ENCODE measurements at regions not wholly inside any gene's neighbourhood (a gene's known extent, or its start where the extent isn't known, plus 50 kb on each side); places are given as distances from the start of the nearest gene placed in this dataset.
A peak's percentile ranks its signal among the peaks of the same experiment; 100 is the strongest.
"Not testable (repeated sequence)": the region's sequence is repeated elsewhere in the genome, so short reads cannot be mapped to it uniquely, and the experiment has no call there.

- Histone ChIP-seq H3K4me1 (ENCODE audit: insufficient read depth) (no peaks in the 10 kb centered on the region), H3K4me3 (ENCODE audit: low read depth, low read length) (no peak overlapping the region), H3K27ac (ENCODE audit: low read depth) (no peak overlapping the region), H3K36me3 (ENCODE audit: insufficient read depth) (no peaks in the 10 kb centered on the region)
- no peak for DNase-seq (ENCODE audit: extremely low spot score)
- 89% methylated on average over 12 of the region's 12 CpGs for WGBS
Observed at GRCh38 chr18:76710646-76711520, 111.5 kb upstream of the ZNF236 start.

- DNase-seq (ENCODE audit: extremely low spot score) = no peak
- H3K4me1 ChIP-seq (ENCODE audit: insufficient read depth) = no peaks in the 10 kb centered on the region
- H3K27ac ChIP-seq (ENCODE audit: low read depth) = no peak overlapping the region
- no peaks in the 10 kb centered on the region for H3K36me3 ChIP-seq (ENCODE audit: insufficient read depth)
- no peak overlapping the region for H3K4me3 ChIP-seq (ENCODE audit: low read depth, low read length)
- 39% methylated on average over 29 of the region's 29 CpGs for WGBS
Observed at GRCh38 chr18:76709659-76710645, 112.4 kb upstream of the ZNF236 start.

- 96% methylated on average over 25 of the region's 25 CpGs for WGBS
- Histone ChIP-seq H3K27ac (ENCODE audit: low read depth) (no peak overlapping the region), H3K4me3 (ENCODE audit: low read depth, low read length) (no peak overlapping the region), H3K36me3 (ENCODE audit: insufficient read depth) (no peaks in the 10 kb centered on the region), H3K4me1 (ENCODE audit: insufficient read depth) (no peaks in the 10 kb centered on the region)
- DNase-seq (ENCODE audit: extremely low spot score) = no peak
Observed at GRCh38 chr18:76708722-76709353, 113.5 kb upstream of the ZNF236 start.

GRCh38 chr18:76708071-76708721, 114.2 kb upstream of the ZNF236 start:
- Histone ChIP-seq H3K27ac (ENCODE audit: low read depth) (no peak overlapping the region), H3K4me3 (ENCODE audit: low read depth, low read length) (no peak overlapping the region), H3K4me1 (ENCODE audit: insufficient read depth) (no peaks in the 10 kb centered on the region), H3K36me3 (ENCODE audit: insufficient read depth) (no peaks in the 10 kb centered on the region)
- DNase-seq (ENCODE audit: extremely low spot score) = no peak
- 86% methylated on average over 28 of the region's 28 CpGs for WGBS

- no peaks in the 10 kb centered on the region for H3K36me3 ChIP-seq (ENCODE audit: insufficient read depth)
- H3K4me3 ChIP-seq (ENCODE audit: low read depth, low read length) = no peak overlapping the region
- 69% methylated on average over 7 of the region's 7 CpGs for WGBS
- H3K4me1 ChIP-seq (ENCODE audit: insufficient read depth) = no peaks in the 10 kb centered on the region
- no peak for DNase-seq (ENCODE audit: extremely low spot score)
- H3K27ac ChIP-seq (ENCODE audit: low read depth) = no peak overlapping the region
Observed at GRCh38 chr18:76707534-76707933, 114.8 kb upstream of the ZNF236 start.

GRCh38 chr18:76704589-76704988, 117.8 kb upstream of the ZNF236 start:
- H3K27ac ChIP-seq (ENCODE audit: low read depth); H3K4me3 ChIP-seq (ENCODE audit: low read depth, low read length); H3K4me1 ChIP-seq (ENCODE audit: insufficient read depth); H3K36me3 ChIP-seq (ENCODE audit: insufficient read depth); DNase-seq (ENCODE audit: extremely low spot score): not testable (repeated sequence)
- WGBS = 94% methylated on average over 4 of the region's 4 CpGs

- WGBS = 82% methylated on average over 11 of the region's 11 CpGs
- Histone ChIP-seq H3K4me3 (ENCODE audit: low read depth, low read length) (no peak overlapping the region), H3K4me1 (ENCODE audit: insufficient read depth) (no peaks in the 10 kb centered on the region), H3K36me3 (ENCODE audit: insufficient read depth) (no peaks in the 10 kb centered on the region), H3K27ac (ENCODE audit: low read depth) (no peak overlapping the region)
- no peak for DNase-seq (ENCODE audit: extremely low spot score)
Observed at GRCh38 chr18:76699923-76700322, 122.4 kb upstream of the ZNF236 start.

- DNase-seq (ENCODE audit: extremely low spot score) = peak; percentile 32
- Histone ChIP-seq H3K36me3 (ENCODE audit: insufficient read depth) (no peaks in the 10 kb centered on the region), H3K4me3 (ENCODE audit: low read depth, low read length) (no peak overlapping the region), H3K4me1 (ENCODE audit: insufficient read depth) (no peaks in the 10 kb centered on the region), H3K27ac (ENCODE audit: low read depth) (no peak overlapping the region)
- 12% methylated on average over 13 of the region's 13 CpGs for WGBS
Observed at GRCh38 chr18:76697441-76697901, 124.9 kb upstream of the ZNF236 start.

- Histone ChIP-seq H3K27ac (ENCODE audit: low read depth) (no peak overlapping the region), H3K4me1 (ENCODE audit: insufficient read depth) (no peaks in the 10 kb centered on the region), H3K4me3 (ENCODE audit: low read depth, low read length) (no peak overlapping the region), H3K36me3 (ENCODE audit: insufficient read depth) (no peaks in the 10 kb centered on the region)
- no peak for DNase-seq (ENCODE audit: extremely low spot score)
- WGBS = 47% methylated on average over 7 of the region's 7 CpGs
Observed at GRCh38 chr18:76691800-76692199, 130.6 kb upstream of the ZNF236 start.

GRCh38 chr18:76689646-76690264, 132.6 kb upstream of the ZNF236 start:
- no peak for DNase-seq (ENCODE audit: extremely low spot score)
- no peaks in the 10 kb centered on the region for H3K36me3 ChIP-seq (ENCODE audit: insufficient read depth)
- H3K27ac ChIP-seq (ENCODE audit: low read depth) = no peak overlapping the region
- no peak overlapping the region for H3K4me3 ChIP-seq (ENCODE audit: low read depth, low read length)
- no peaks in the 10 kb centered on the region for H3K4me1 ChIP-seq (ENCODE audit: insufficient read depth)
- WGBS = 70% methylated on average over 7 of the region's 7 CpGs

GRCh38 chr18:76688724-76689472, 133.5 kb upstream of the ZNF236 start:
- WGBS = 72% methylated on average over 15 of the region's 15 CpGs
- DNase-seq (ENCODE audit: extremely low spot score) = no peak
- Histone ChIP-seq H3K27ac (ENCODE audit: low read depth) (no peak overlapping the region), H3K36me3 (ENCODE audit: insufficient read depth) (no peaks in the 10 kb centered on the region), H3K4me1 (ENCODE audit: insufficient read depth) (no peaks in the 10 kb centered on the region), H3K4me3 (ENCODE audit: low read depth, low read length) (no peak overlapping the region)

GRCh38 chr18:76687304-76687962, 134.9 kb upstream of the ZNF236 start:
- Histone ChIP-seq H3K36me3 (ENCODE audit: insufficient read depth) (no peaks in the 10 kb centered on the region), H3K4me3 (ENCODE audit: low read depth, low read length) (no peak overlapping the region), H3K27ac (ENCODE audit: low read depth) (no peak overlapping the region), H3K4me1 (ENCODE audit: insufficient read depth) (no peaks in the 10 kb centered on the region)
- 73% methylated on average over 10 of the region's 10 CpGs for WGBS
- DNase-seq (ENCODE audit: extremely low spot score) = no peak
